ENCODE measurements at regions not wholly inside any gene's neighbourhood (a gene's known extent, or its start where the extent isn't known, plus 50 kb on each side); places are given as distances from the start of the nearest gene placed in this dataset.

GRCh38 chr12:28938581-28939235, 210.4 kb upstream of the FAR2 start:
- peak; percentile 45 for DNase-seq

- DNase-seq = no peak
Measured at GRCh38 chr12:28939427-28939826, 209.7 kb upstream of the FAR2 start.

GRCh38 chr12:28941248-28941647, 207.8 kb upstream of the FAR2 start:
- no peak for DNase-seq

- no peak for DNase-seq
Measured at GRCh38 chr12:28946361-28946760, 202.7 kb upstream of the FAR2 start.

GRCh38 chr12:28948685-28949084, 200.4 kb upstream of the FAR2 start:
- peak; percentile 19 for DNase-seq

GRCh38 chr12:28949184-28949583, 199.9 kb upstream of the FAR2 start:
- no peak for DNase-seq

- DNase-seq = no peak
Measured at GRCh38 chr12:28950049-28950448, 199.0 kb upstream of the FAR2 start.

- no peak for DNase-seq
Measured at GRCh38 chr12:28951935-28952334, 197.1 kb upstream of the FAR2 start.

- no peak for DNase-seq
Measured at GRCh38 chr12:28954333-28954732, 194.7 kb upstream of the FAR2 start.

- no peak for DNase-seq
Measured at GRCh38 chr12:28955491-28955890, 193.6 kb upstream of the FAR2 start.

GRCh38 chr12:28955931-28956330, 193.1 kb upstream of the FAR2 start:
- DNase-seq = no peak

GRCh38 chr12:28958553-28959195, 190.4 kb upstream of the FAR2 start:
- DNase-seq = no peak

GRCh38 chr12:28961948-28962384, 187.1 kb upstream of the FAR2 start:
- DNase-seq = peak; percentile 25

- peak; percentile 19 for DNase-seq
Measured at GRCh38 chr12:28963554-28963953, 185.5 kb upstream of the FAR2 start.

GRCh38 chr12:28966046-28966780, 182.9 kb upstream of the FAR2 start:
- peak; percentile 70 for DNase-seq

GRCh38 chr12:28967426-28967825, 181.7 kb upstream of the FAR2 start:
- DNase-seq = no peak

- no peak for DNase-seq
Measured at GRCh38 chr12:28973491-28973890, 175.6 kb upstream of the FAR2 start.

- DNase-seq = no peak
Measured at GRCh38 chr12:28974166-28974565, 174.9 kb upstream of the FAR2 start.

GRCh38 chr12:28974883-28975282, 174.2 kb upstream of the FAR2 start:
- DNase-seq = no peak

- no peak for DNase-seq
Measured at GRCh38 chr12:28975564-28976340, 173.3 kb upstream of the FAR2 start.

- DNase-seq = no peak
Measured at GRCh38 chr12:28980436-28980835, 168.6 kb upstream of the FAR2 start.

- DNase-seq = peak; percentile 15
Measured at GRCh38 chr12:28987538-28988324, 161.3 kb upstream of the FAR2 start.

Data from tongue (tissue), 1 donor.